ENCODE measurements at regions not wholly inside any gene's neighbourhood (a gene's known extent, or its start where the extent isn't known, plus 50 kb on each side); places are given as distances from the start of the nearest gene placed in this dataset.

DNA sequence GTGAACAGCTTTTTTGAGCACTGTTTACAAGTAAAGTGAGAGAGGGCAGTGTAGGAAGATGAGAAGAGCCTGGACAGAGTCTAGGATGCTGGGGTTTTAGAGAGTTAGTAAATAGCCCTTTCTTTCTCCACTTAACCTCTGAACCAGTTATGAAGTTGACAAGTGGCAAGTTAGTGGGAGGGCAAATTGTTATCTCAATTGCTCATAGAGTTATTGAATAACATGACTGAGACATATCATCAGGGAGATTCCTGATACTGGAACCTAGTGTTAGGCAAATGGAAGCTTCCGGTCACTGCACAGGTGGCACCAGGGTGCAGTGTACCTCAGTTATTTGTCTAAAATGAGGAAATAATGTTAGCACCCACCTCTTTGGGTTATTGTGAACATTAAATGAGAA lies 57.8 kb upstream of the PTPN5 start:
- TF ChIP-seq, protein P1, sequence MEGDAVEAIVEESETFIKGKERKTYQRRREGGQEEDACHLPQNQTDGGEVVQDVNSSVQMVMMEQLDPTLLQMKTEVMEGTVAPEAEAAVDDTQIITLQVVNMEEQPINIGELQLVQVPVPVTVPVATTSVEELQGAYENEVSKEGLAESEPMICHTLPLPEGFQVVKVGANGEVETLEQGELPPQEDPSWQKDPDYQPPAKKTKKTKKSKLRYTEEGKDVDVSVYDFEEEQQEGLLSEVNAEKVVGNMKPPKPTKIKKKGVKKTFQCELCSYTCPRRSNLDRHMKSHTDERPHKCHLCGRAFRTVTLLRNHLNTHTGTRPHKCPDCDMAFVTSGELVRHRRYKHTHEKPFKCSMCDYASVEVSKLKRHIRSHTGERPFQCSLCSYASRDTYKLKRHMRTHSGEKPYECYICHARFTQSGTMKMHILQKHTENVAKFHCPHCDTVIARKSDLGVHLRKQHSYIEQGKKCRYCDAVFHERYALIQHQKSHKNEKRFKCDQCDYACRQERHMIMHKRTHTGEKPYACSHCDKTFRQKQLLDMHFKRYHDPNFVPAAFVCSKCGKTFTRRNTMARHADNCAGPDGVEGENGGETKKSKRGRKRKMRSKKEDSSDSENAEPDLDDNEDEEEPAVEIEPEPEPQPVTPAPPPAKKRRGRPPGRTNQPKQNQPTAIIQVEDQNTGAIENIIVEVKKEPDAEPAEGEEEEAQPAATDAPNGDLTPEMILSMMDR (IDR thresholded peaks at IDR 0.05): no peak
- TF ChIP-seq POLR2A (IDR thresholded peaks at IDR 0.05): no peak
- TF ChIP-seq POLR2AphosphoS5 (IDR thresholded peaks at IDR 0.05): no peak
- TF ChIP-seq EP300 (IDR thresholded peaks at IDR 0.05; ENCODE audit: low read depth): no peak
